ENCODE measurements at regions not wholly inside any gene's neighbourhood (a gene's known extent, or its start where the extent isn't known, plus 50 kb on each side); places are given as distances from the start of the nearest gene placed in this dataset.

DNA sequence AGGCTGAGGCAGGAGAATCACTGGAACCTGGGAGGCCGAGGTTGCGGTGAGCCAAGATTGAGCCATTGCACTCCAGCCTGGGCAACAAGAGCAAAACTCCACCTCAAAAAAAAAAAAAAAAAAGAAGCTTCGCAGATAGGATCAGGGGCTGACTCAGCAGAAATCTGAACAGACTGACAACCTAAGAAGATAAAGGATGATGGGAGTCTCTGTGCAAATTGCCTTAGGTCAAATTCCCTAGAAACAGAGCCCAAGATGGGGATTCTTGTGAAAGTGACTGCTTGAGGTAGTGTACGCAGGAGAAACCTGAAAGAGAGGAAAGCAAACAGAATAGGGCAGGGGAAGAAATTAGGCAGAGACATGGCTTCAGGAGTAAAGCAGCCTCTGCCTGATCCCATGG, 160.8 kb upstream of the LRIG1 start:
- Histone ChIP-seq H3K27ac (no peak overlapping the region), H3K27me3 (replicated peaks) (no peaks in the 10 kb centered on the region), H3K36me3 (no peaks in the 10 kb centered on the region), H3K9me3 (replicated peaks) (no peaks in the 10 kb centered on the region), H3K4me1 (replicated peaks) (no peaks in the 10 kb centered on the region), H3K4me3 (no peak overlapping the region)
- no peak for DNase-seq (ENCODE audit: low read depth in 1 of 2, low spot score in 2 of 2)

DNA sequence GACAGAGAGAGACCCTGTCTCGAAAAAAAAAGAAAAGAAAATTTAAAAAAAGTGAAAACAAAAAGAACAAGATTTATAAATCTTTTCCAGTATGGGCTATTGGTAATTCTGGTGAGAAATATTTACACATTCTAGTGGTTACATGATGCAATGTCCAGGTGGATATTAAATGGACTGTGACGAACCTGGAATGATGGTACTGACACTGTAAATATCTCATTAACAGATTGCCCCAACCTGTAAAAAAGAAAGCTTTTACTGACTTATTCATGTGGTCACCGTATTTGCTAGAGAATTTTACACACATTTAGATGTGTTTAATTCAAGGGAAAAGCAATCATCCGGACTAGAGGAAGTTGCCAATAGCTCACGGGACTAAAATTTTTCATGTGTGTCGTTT, 162.1 kb upstream of the LRIG1 start:
- H3K9me3 ChIP-seq (replicated peaks): no peaks in the 10 kb centered on the region
- no peaks in the 10 kb centered on the region for H3K36me3 ChIP-seq
- no peak for DNase-seq (ENCODE audit: low read depth in 1 of 2, low spot score in 2 of 2)
- no peaks in the 10 kb centered on the region for H3K4me1 ChIP-seq (replicated peaks)
- no peaks in the 10 kb centered on the region for H3K27me3 ChIP-seq (replicated peaks)
- H3K27ac ChIP-seq: no peak overlapping the region
- H3K4me3 ChIP-seq: no peak overlapping the region

DNA sequence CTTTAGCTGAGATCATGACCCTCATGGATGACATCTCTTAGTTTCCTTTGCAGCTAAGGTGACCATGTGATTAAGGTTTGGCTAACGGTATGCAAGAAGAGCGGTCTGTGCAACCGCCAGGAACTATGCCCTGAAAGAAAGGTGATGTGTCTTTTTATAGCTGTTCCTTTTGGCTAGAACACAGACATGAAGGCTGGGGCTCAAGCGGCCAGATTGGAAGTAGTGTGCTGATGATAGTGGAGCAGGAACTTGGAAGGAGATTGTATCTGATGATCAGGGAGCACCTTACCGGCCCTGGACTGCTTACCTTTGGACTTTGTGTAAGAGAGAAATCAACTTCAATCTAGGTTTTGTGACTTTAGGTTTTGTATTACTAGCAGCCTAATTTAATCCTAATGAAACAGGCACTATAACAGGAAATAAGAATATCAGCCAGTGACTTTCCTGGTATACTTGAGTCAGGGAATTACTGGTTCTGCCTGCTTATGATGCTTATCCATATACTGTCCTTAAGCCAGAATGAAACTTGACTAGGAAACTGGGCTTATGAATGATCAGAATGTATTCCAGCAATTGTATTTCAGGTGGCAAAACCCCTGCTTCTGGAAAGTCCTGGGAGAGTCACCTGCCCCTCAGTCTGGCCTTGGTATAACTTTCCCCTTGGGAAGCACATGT, 164.3 kb upstream of the LRIG1 start:
- Histone ChIP-seq H3K27me3 (replicated peaks) (no peaks in the 10 kb centered on the region), H3K36me3 (no peaks in the 10 kb centered on the region), H3K27ac (no peak overlapping the region), H3K4me1 (replicated peaks) (no peaks in the 10 kb centered on the region), H3K4me3 (no peak overlapping the region), H3K9me3 (replicated peaks) (no peaks in the 10 kb centered on the region)
- DNase-seq (ENCODE audit: low read depth in 1 of 2, low spot score in 2 of 2): no peak

DNA sequence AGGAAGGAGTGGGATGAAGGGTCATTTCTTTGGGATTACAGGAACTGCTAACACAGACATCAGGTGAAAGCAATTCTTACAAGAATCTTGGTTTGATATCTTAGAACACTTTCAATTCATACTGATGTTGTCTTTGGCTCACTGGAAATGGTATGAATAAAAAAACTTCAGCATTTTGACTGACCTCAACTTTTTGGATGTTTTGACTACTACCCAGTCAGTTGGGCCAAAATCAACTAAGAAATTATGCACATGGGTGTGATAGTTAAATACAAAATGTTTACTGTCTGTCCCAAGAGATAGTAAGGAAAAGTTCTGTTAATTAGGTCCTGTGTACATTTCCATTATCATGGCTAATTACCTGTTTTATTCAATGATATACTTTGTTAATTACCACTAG, 165.5 kb upstream of the LRIG1 start:
- Histone ChIP-seq H3K27ac (no peak overlapping the region), H3K9me3 (replicated peaks) (no peaks in the 10 kb centered on the region), H3K4me3 (no peak overlapping the region), H3K27me3 (replicated peaks) (no peaks in the 10 kb centered on the region), H3K36me3 (no peaks in the 10 kb centered on the region), H3K4me1 (replicated peaks) (no peaks in the 10 kb centered on the region)
- no peak for DNase-seq (ENCODE audit: low read depth in 1 of 2, low spot score in 2 of 2)

DNA sequence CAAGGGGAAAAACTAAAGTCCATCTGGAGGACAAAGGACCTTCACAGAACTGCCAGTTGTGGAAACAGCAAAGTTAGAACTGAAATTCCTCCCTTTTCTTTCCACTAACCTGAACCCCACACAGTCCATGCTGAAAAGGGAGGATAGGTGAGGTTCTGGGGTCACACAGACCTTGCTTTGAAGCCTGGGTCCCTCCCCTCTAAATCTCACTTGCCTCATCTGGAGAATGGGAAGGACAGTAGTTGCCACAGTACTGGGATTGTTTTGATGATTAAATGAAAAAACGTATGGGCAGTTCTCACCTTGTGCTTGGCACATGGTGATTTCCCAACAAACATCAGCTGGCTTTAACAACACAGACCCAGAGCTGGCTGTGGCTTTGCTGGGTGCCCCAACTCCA, 166.4 kb upstream of the LRIG1 start:
- no peaks in the 10 kb centered on the region for H3K36me3 ChIP-seq
- no peak for DNase-seq (ENCODE audit: low read depth in 1 of 2, low spot score in 2 of 2)

DNA sequence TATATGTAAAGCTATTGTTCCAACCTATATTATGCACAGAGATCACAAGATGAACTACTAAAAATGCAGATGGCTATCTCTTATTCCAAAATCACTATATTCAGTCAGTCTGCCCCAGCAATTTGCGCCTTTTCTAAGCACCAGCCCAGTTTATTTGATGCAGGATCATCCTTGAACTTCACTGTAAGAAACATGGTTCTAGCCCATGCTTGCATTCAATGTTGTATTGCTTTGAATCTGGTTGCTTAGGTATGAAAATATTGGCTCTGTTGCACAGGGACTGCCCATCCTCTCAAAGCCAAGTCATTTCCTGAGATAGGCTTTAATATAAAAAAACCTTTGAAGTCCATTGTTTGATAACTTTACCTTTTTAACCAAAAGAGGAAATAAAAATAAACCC, 170.5 kb upstream of the LRIG1 start:
- no peak overlapping the region for H3K27ac ChIP-seq
- no peaks in the 10 kb centered on the region for H3K9me3 ChIP-seq (replicated peaks)
- DNase-seq (ENCODE audit: low read depth in 1 of 2, low spot score in 2 of 2): no peak
- H3K4me1 ChIP-seq (replicated peaks): peaks cover 5% of the 10 kb centered on the region
- H3K36me3 ChIP-seq: no peaks in the 10 kb centered on the region
- no peaks in the 10 kb centered on the region for H3K27me3 ChIP-seq (replicated peaks)
- H3K4me3 ChIP-seq: no peak overlapping the region

More for the DNA sequence above, 166.4 kb upstream of the LRIG1 start:
- Histone ChIP-seq H3K4me1 (replicated peaks) (no peaks in the 10 kb centered on the region), H3K4me3 (no peak overlapping the region), H3K9me3 (replicated peaks) (no peaks in the 10 kb centered on the region), H3K27me3 (replicated peaks) (no peaks in the 10 kb centered on the region), H3K27ac (no peak overlapping the region)

DNA sequence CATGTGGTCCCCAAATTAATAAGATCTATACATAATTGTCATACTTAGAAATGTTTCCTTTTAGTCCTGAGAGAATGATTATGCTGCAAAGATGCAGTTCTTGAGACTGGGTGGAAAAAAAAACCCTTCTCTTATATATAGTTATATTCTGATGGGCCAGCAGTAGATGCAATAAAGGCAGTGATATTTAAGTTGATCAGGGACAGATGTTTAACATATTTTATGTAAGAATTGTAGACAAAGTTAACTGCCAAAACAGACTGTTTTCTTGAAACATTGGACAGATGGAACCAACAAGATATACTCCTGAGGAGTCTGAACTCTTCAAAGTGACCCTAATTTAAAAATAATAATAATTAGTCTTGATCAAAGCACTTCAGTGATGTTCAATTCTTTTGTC, 172.0 kb upstream of the LRIG1 start:
- no peaks in the 10 kb centered on the region for H3K27me3 ChIP-seq (replicated peaks)
- H3K9me3 ChIP-seq (replicated peaks): no peaks in the 10 kb centered on the region
- H3K4me1 ChIP-seq (replicated peaks): peaks cover 5% of the 10 kb centered on the region
- DNase-seq (ENCODE audit: low read depth in 1 of 2, low spot score in 2 of 2): no peak
- H3K27ac ChIP-seq: no peak overlapping the region
- no peak overlapping the region for H3K4me3 ChIP-seq
- H3K36me3 ChIP-seq: no peaks in the 10 kb centered on the region

DNA sequence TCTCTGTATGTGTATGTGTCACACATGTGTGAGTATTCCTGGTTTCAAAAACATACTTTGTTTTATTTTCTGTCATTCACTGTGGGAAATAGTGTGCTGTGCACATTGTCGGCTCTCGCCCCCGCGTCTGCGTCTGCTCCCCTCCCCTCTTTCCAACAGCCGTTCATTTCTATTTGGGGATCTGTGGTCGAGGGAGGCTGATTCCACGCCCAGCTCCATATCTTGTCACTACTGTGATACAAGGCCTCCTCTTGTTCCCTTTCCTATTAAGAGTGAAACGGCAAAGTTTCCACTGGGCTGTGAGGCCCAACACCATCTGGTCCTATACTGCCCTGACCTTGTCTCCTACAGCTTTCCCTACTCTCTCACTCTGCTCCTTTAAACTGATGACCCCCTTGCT, 172.5 kb upstream of the LRIG1 start:
- Histone ChIP-seq H3K36me3 (no peaks in the 10 kb centered on the region), H3K4me3 (no peak overlapping the region), H3K9me3 (replicated peaks) (no peaks in the 10 kb centered on the region), H3K4me1 (replicated peaks) (peaks cover 5% of the 10 kb centered on the region), H3K27ac (no peak overlapping the region), H3K27me3 (replicated peaks) (no peaks in the 10 kb centered on the region)
- DNase-seq (ENCODE audit: low read depth in 1 of 2, low spot score in 2 of 2): no peak

DNA sequence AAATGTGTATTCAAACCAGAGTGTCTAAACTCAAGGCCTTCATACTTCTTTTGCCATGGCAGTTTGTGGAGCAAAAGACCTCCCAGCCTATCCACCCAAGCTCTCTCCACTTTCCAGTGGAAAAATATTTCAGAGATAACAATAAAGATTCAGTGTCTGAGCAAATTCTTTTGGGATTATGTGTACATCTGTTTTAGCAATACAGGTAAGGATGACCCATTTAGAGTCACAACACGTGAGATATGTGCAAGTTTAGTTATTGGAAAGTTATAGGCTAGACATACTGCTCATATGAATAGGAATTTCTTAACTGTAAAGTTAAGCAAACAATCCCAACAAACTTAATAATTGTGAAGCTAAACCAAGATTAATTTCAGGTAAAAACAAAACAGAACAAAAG, 174.5 kb upstream of the LRIG1 start:
- DNase-seq (ENCODE audit: low read depth in 1 of 2, low spot score in 2 of 2): no peak
- Histone ChIP-seq H3K4me1 (replicated peaks) (peaks cover 5% of the 10 kb centered on the region), H3K9me3 (replicated peaks) (no peaks in the 10 kb centered on the region), H3K4me3 (no peak overlapping the region), H3K27me3 (replicated peaks) (no peaks in the 10 kb centered on the region), H3K27ac (no peak overlapping the region), H3K36me3 (no peaks in the 10 kb centered on the region)

DNA sequence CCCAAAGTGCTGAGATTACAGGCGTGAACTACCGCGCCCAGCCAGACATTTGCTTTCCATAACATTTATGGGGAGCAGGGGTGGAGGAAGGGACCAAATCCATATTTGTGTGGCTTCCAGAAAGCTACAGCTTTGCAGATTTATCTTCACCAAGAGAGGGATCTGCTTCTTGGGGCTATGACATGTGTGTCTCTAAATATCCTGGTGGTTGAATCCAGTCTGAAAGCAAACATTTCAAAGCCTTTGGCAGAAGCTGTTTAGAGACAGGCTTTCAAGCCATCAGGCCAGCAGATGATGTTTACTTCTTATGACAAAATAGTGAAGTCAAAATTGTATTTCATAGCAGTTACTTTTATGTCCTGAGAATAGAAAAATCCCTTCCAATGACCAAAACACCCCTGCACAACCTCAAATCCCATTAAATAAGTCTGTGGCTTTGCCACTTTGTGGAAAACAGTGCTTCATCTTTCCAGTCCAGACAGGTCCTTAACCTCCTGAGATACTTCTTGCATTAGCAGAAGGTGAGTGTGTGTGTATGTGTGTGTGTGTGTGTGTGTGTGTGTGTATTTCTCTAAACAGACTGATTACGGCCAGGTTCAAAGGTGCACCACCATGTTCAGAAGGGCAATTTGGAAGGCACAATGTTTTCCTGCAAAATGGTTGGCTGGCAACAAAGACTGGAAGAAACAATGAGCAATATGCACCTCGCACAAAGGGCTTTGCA, 191.4 kb upstream of the LRIG1 start:
- H3K36me3 ChIP-seq: no peaks in the 10 kb centered on the region
- no peak overlapping the region for H3K27ac ChIP-seq
- H3K4me1 ChIP-seq (replicated peaks): no peaks in the 10 kb centered on the region
- no peak for DNase-seq (ENCODE audit: low read depth in 1 of 2, low spot score in 2 of 2)
- no peaks in the 10 kb centered on the region for H3K27me3 ChIP-seq (replicated peaks)
- H3K9me3 ChIP-seq (replicated peaks): no peaks in the 10 kb centered on the region
- H3K4me3 ChIP-seq: no peak overlapping the region

DNA sequence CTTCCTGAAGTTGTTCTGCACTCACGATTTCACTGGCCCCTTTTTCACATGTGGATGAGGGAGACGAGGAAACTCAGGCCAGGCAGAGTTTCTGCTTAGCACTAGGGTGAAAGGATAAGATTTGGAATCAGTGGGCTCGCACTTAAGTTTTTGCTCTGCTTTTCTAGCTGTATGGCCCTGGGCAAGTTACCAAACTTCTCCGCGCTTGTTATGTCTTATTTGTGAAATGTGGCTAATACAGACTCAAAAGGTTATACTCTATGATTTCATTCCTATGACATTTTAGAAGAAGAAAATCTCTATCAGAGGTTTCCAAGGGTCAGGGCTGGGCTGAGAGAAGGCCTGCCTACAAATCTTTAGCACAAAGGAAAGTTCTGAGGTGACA, 191.9 kb upstream of the LRIG1 start:
- Histone ChIP-seq H3K27me3 (replicated peaks) (no peaks in the 10 kb centered on the region), H3K9me3 (replicated peaks) (no peaks in the 10 kb centered on the region), H3K27ac (no peak overlapping the region), H3K4me3 (no peak overlapping the region), H3K4me1 (replicated peaks) (no peaks in the 10 kb centered on the region), H3K36me3 (no peaks in the 10 kb centered on the region)
- DNase-seq (ENCODE audit: low read depth in 1 of 2, low spot score in 2 of 2): no peak

DNA sequence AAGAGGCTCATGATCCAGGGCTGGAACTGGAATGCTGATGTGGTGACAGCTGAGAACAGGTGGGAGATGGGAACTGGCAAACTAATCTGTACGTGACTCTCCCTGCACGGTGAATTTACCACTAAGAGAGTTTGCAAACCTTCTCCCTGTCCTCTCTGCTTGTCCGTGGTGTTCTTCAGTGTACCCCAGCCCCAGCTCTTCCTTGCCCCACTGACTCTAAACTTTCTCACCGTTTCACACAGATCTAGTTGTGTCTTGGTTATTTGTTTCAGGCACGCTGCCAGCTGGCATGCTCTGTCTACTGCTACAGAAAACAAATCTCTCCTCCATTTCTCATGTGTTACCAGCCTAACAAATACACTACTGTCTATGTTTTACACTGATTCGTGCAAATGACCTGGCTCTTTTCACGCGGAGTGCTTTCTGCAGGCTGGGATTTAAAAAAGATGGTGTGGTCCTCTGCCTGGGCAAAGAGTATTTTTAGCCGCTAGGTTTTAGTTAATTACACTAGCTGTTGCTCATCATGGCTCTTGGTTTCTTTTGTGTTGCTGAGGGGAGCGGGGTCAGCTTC, 192.7 kb upstream of the LRIG1 start:
- Histone ChIP-seq H3K36me3 (no peaks in the 10 kb centered on the region), H3K27ac (no peak overlapping the region), H3K4me1 (replicated peaks) (no peaks in the 10 kb centered on the region), H3K4me3 (no peak overlapping the region), H3K9me3 (replicated peaks) (no peaks in the 10 kb centered on the region), H3K27me3 (replicated peaks) (no peaks in the 10 kb centered on the region)
- no peak for DNase-seq (ENCODE audit: low read depth in 1 of 2, low spot score in 2 of 2)

DNA sequence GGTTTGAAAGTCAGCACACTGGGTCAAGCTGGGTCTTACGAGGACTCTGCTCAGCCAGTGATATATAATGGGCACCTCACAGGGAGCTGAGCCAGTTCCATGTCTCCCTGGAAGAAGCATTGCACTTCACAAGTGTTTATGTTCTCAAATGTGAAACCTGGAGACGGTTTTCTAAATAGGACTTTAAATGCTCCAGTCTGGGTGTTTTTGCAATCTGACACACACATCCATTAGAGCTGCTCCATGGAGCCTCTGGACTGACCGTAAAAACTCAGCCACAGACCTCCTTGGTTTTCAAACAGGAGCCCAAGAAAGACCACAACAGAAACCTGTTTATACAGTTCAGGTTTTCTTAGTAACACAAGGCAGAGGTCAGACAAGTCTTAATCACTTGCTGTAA, 201.3 kb upstream of the LRIG1 start:
- DNase-seq (ENCODE audit: low read depth in 1 of 2, low spot score in 2 of 2): no peak
- no peak overlapping the region for H3K4me3 ChIP-seq
- H3K27me3 ChIP-seq (replicated peaks): no peaks in the 10 kb centered on the region
- no peaks in the 10 kb centered on the region for H3K36me3 ChIP-seq
- H3K27ac ChIP-seq: no peak overlapping the region
- H3K4me1 ChIP-seq (replicated peaks): no peaks in the 10 kb centered on the region
- no peaks in the 10 kb centered on the region for H3K9me3 ChIP-seq (replicated peaks)

DNA sequence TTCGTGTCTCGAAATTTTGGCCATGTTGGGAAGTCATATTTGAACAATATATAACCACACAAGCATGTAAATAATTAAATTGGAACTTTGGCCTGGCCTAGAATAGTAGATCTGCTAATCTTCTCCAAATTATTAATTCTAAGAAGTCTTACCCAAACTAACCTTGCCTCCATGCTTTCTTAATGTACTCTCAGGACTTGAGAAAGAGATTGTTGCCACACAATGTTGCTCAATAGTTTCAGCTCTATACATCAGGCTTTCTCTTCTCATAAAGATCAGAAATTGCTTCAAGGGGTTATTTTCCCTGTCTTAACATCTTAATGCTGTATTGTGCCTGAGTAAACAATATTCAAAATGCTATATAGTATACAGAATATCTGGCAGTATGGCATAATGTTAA, 202.7 kb upstream of the LRIG1 start:
- Histone ChIP-seq H3K4me1 (replicated peaks) (no peaks in the 10 kb centered on the region), H3K27me3 (replicated peaks) (no peaks in the 10 kb centered on the region), H3K36me3 (no peaks in the 10 kb centered on the region), H3K27ac (no peak overlapping the region), H3K4me3 (no peak overlapping the region), H3K9me3 (replicated peaks) (no peaks in the 10 kb centered on the region; the same call in 1 of the 2 replicates)
- no peak for DNase-seq (ENCODE audit: low read depth in 1 of 2, low spot score in 2 of 2)

Data from SJSA1 (cell line).